GM12878 (cell line): ENCODE measurements at regions not wholly inside any gene's neighbourhood (a gene's known extent, or its start where the extent isn't known, plus 50 kb on each side); places are given as distances from the start of the nearest gene placed in this dataset.

Source experiments
- ATAC-seq: fragments of 200-7000 bp; cut with Tn5 transposase; 3 replicates; pipeline ENCODE4 v1.9.1; 2020; ENCODE audit warnings: mild to moderate bottlenecking, moderate library complexity
- BruUV-seq: library from RNA; stranded (reverse); fragments of 400-500 nt; replicated peaks from 2 replicates; lab custom pipeline; 2021; lab: Mats Ljungman, UMichigan
- CTCF ChIA-PET: fragments of 300-600 bp; sonication (Branson Sonifier 250); formaldehyde crosslinking; extraction: SDS; loops from one replicate; lab custom pipeline; 2021; ENCODE audit warnings: inconsistent platforms; lab: Yijun Ruan, JAX
- POLR2A ChIA-PET: fragments of 350-600 bp; formaldehyde crosslinking; extraction: SDS; loops from one replicate; lab custom pipeline; 2021; ENCODE audit warnings: inconsistent platforms; lab: Charles Lee
- RAD21 ChIA-PET: fragments of 300-600 bp; sonication (Branson Sonifier 250); formaldehyde crosslinking; loops from one replicate; lab custom pipeline; 2023; ENCODE audit warnings: antibody characterized with exemption; ENCODE audit not compliant: unreplicated experiment; lab: Charles Lee
- SMC1A ChIA-PET: fragments of 300-600 bp; sonication (Branson Sonifier 250); formaldehyde crosslinking; loops from one replicate; lab custom pipeline; 2023; ENCODE audit not compliant: unreplicated experiment, uncharacterized antibody; lab: Charles Lee
- DNase-seq: peaks from one replicate; pipeline ENCODE4 v3.0.0-alpha.2; 2011; ENCODE audit warnings: low read depth, low spot score
- FAIRE-seq: peaks from 3 replicates; lab custom pipeline; 2011; peaks lifted over from hg19 to GRCh38; lab: Jason Lieb, UNC
- H2AFZ ChIP-seq: 2 replicates; pipeline ENCODE4 v1.6.0; 2011; ENCODE audit warnings: low read depth, low read length, control low read depth; ENCODE audit not compliant: control insufficient read depth
- H3K27ac ChIP-seq: 2 replicates; pipeline ENCODE4 v1.5.1; 2011; ENCODE audit warnings: control low read depth; ENCODE audit not compliant: control insufficient read depth, insufficient read depth
- H3K27me3 ChIP-seq, 2 experiments: replicated peaks in 1 of 2; 2 replicates each; pipeline versions ENCODE4 v1.6.0 to v1.6.1; 2011; ENCODE audit warnings: low read length in 1 of 2; ENCODE audit not compliant: control insufficient read depth in 2 of 2, insufficient read depth in 2 of 2
- H3K36me3 ChIP-seq, 2 experiments: 2 replicates each; pipeline ENCODE4 v1.5.1; 2011; ENCODE audit warnings: low read length in 1 of 2; ENCODE audit not compliant: control insufficient read depth in 2 of 2, insufficient read depth in 2 of 2
- H3K4me1 ChIP-seq: 2 replicates; pipeline ENCODE4 v1.6.1; 2011; ENCODE audit warnings: mild to moderate bottlenecking, low read length, moderate library complexity, mixed read lengths; ENCODE audit not compliant: control insufficient read depth, insufficient read depth
- H3K4me2 ChIP-seq: 2 replicates; pipeline ENCODE4 v1.6.0; 2011; ENCODE audit warnings: control low read depth; ENCODE audit not compliant: control insufficient read depth, insufficient read depth
- H3K4me3 ChIP-seq: fragments of 200-600 bp; sonication (generic); 2 replicates; pipeline ENCODE4 v1.5.1; 2016
- H3K79me2 ChIP-seq: 2 replicates; pipeline ENCODE4 v1.6.0; 2011; ENCODE audit warnings: low read length; ENCODE audit not compliant: control insufficient read depth, insufficient read depth
- H3K9ac ChIP-seq: 2 replicates; pipeline ENCODE4 v1.8.0; 2011; ENCODE audit warnings: low read length, control low read depth, mixed read lengths; ENCODE audit not compliant: control insufficient read depth, insufficient read depth
- H3K9me3 ChIP-seq: replicated peaks from 3 replicates; pipeline ENCODE4 v1.5.1; 2011; ENCODE audit warnings: mild to moderate bottlenecking, low read length; ENCODE audit not compliant: control insufficient read depth, insufficient read depth
- H4K20me1 ChIP-seq: 2 replicates; pipeline ENCODE4 v1.6.0; 2011; ENCODE audit not compliant: control insufficient read depth, insufficient read depth
- HDGF ChIP-seq: fragments of 450-650 bp; IDR thresholded peaks from 2 replicates; pipeline ENCODE4 v1.6.1; 2016; ENCODE audit warnings: antibody characterized with exemption
- KDM1A ChIP-seq: fragments of 200-600 bp; sonication (generic); IDR thresholded peaks from 2 replicates; pipeline ENCODE4 v1.6.1; 2016; ENCODE audit warnings: borderline replicate concordance
- LARP7 ChIP-seq: fragments of 450-650 bp; IDR thresholded peaks from 2 replicates; pipeline ENCODE4 v1.6.1; 2017; ENCODE audit warnings: mild to moderate bottlenecking
- MTA3 ChIP-seq: IDR thresholded peaks from 2 replicates; pipeline ENCODE4 v1.6.1; 2012; ENCODE audit warnings: low read length, inconsistent platforms, borderline replicate concordance
- MYC ChIP-seq: IDR thresholded peaks from 2 replicates; pipeline ENCODE4 v1.6.1; 2011; ENCODE audit warnings: mild to moderate bottlenecking, low read length, moderate library complexity, inconsistent platforms; ENCODE audit not compliant: insufficient read depth, insufficient replicate concordance, insufficient read length, severe bottlenecking
- NR2C1 ChIP-seq: fragments of 450-650 bp; IDR thresholded peaks from 2 replicates; pipeline ENCODE4 v1.6.1; 2017; ENCODE audit warnings: antibody characterized with exemption, mild to moderate bottlenecking, moderate library complexity
- NRF1 ChIP-seq: conservative IDR thresholded peaks from 2 replicates; pipeline ENCODE4 v1.6.1; 2011; ENCODE audit warnings: mild to moderate bottlenecking, low read depth, low read length, improper control_type of control experiment
- POU2F2 ChIP-seq: IDR thresholded peaks from 3 replicates; pipeline ENCODE4 v1.6.1; 2011; ENCODE audit warnings: low read depth, mild to moderate bottlenecking, low read length, borderline replicate concordance
- RUNX3 ChIP-seq: IDR thresholded peaks from 2 replicates; pipeline ENCODE4 v1.6.1; 2012; ENCODE audit warnings: low read length, inconsistent platforms
- SP1 ChIP-seq: IDR thresholded peaks from one replicate; pipeline ENCODE4 v1.6.1; 2011; ENCODE audit warnings: low read depth, low read length
- SPI1 ChIP-seq: IDR thresholded peaks from 2 replicates; pipeline ENCODE4 v1.6.1; 2011; ENCODE audit warnings: low read depth, mild to moderate bottlenecking, low read length, moderate library complexity, borderline replicate concordance; ENCODE audit not compliant: insufficient read depth
- SRF ChIP-seq, 2 experiments: IDR thresholded peaks; 2 replicates each; pipeline ENCODE4 v1.6.1; 2011; ENCODE audit warnings: low read depth in 2 of 2, low read length in 2 of 2, mild to moderate bottlenecking in 1 of 2, moderate library complexity in 1 of 2
- SUZ12 ChIP-seq: fragments of 200-600 bp; sonication (generic); IDR thresholded peaks from one replicate; pipeline ENCODE4 v1.6.1; 2018; ENCODE audit warnings: antibody characterized with exemption, mild to moderate bottlenecking; ENCODE audit not compliant: unreplicated experiment
- WGBS: methylation state at CpG from one replicate; pipeline ENCODE4 v1.1.6; 2016; ENCODE audit warnings: low lambda C conversion rate; ENCODE audit not compliant: insufficient replicate concordance, insufficient coverage; ENCODE audit errors: missing lambda C conversion rate; 5-methylcytosine and 5-hydroxymethylcytosine counted together
- in situ Hi-C: fragments of 300-500 bp; cut with MboI; formaldehyde crosslinking; loops from 9 replicates; pipeline ENCODE4 v1.14.3; 2018; ENCODE audit warnings: mixed read lengths
- intact Hi-C: fragments of 100-400 bp; cut with micrococcal nuclease; formaldehyde crosslinking; loops from one replicate; pipeline ENCODE4 v1.14.2; 2022; ENCODE audit not compliant: unreplicated experiment
- TF ChIP-seq, protein P1 (sequence below): fragments of 450-650 bp; IDR thresholded peaks from 2 replicates; pipeline ENCODE4 v1.6.1; 2017; ENCODE audit warnings: low read depth, mild to moderate bottlenecking, moderate library complexity
- TF ChIP-seq, protein P2 (sequence below): fragments of 450-650 bp; IDR thresholded peaks from 2 replicates; pipeline ENCODE4 v1.6.1; 2017; ENCODE audit warnings: antibody characterized with exemption, mild to moderate bottlenecking, moderate library complexity

DNA sequence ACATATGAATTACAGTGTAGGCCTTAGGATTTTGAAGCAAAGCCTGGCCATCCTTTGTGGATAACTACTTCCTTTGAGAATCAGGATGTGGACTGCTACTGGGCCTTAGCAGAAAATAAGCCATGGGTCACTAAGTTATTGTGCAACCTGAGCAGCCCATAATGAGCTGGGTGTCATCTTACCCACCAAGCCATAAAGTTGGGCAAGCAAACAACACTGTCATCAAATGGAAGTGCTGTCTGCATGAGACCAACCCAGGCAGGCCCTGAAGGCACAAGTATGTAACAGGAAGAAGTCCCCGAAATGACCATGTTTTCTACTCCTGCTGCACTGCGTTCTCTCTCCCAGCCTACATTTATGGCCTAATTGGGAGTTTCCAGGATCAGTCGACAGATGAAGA lies 205.6 kb upstream of the GGTLC1 start:
- intact Hi-C loops (no loop called here), in situ Hi-C loops (no loop called here)
- 29% methylated on average over 3 of the region's 3 CpGs for WGBS
- H3K27me3 ChIP-seq, result no peaks in the 10 kb centered on the region
- SMC1A ChIA-PET, result interaction anchor here (0.6 kb wide), 1 partner anchor 72 kb away, joined by 3 read pairs; no protein-coding TSS in a partner anchor
- CTCF ChIA-PET, result no interaction called here
- no peak for TF ChIP-seq SP1
- TF ChIP-seq RUNX3, result no peak
- no peak for TF ChIP-seq NRF1
- no peak for TF ChIP-seq NR2C1
- TF ChIP-seq, protein P1, sequence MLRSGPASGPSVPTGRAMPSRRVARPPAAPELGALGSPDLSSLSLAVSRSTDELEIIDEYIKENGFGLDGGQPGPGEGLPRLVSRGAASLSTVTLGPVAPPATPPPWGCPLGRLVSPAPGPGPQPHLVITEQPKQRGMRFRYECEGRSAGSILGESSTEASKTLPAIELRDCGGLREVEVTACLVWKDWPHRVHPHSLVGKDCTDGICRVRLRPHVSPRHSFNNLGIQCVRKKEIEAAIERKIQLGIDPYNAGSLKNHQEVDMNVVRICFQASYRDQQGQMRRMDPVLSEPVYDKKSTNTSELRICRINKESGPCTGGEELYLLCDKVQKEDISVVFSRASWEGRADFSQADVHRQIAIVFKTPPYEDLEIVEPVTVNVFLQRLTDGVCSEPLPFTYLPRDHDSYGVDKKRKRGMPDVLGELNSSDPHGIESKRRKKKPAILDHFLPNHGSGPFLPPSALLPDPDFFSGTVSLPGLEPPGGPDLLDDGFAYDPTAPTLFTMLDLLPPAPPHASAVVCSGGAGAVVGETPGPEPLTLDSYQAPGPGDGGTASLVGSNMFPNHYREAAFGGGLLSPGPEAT, result no peak
- no peak for TF ChIP-seq MTA3
- TF ChIP-seq KDM1A, result no peak
- no peak for TF ChIP-seq SPI1
- no peak for TF ChIP-seq POU2F2
- TF ChIP-seq MYC, result no peak
- no peak for TF ChIP-seq SRF (IDR thresholded peaks at IDR 0.05; ENCODE audit: low read depth in 2 of 2, low read length in 2 of 2)
- no peak for TF ChIP-seq LARP7
- TF ChIP-seq HDGF, result no peak
- no peak for TF ChIP-seq SUZ12
- TF ChIP-seq, protein P2, sequence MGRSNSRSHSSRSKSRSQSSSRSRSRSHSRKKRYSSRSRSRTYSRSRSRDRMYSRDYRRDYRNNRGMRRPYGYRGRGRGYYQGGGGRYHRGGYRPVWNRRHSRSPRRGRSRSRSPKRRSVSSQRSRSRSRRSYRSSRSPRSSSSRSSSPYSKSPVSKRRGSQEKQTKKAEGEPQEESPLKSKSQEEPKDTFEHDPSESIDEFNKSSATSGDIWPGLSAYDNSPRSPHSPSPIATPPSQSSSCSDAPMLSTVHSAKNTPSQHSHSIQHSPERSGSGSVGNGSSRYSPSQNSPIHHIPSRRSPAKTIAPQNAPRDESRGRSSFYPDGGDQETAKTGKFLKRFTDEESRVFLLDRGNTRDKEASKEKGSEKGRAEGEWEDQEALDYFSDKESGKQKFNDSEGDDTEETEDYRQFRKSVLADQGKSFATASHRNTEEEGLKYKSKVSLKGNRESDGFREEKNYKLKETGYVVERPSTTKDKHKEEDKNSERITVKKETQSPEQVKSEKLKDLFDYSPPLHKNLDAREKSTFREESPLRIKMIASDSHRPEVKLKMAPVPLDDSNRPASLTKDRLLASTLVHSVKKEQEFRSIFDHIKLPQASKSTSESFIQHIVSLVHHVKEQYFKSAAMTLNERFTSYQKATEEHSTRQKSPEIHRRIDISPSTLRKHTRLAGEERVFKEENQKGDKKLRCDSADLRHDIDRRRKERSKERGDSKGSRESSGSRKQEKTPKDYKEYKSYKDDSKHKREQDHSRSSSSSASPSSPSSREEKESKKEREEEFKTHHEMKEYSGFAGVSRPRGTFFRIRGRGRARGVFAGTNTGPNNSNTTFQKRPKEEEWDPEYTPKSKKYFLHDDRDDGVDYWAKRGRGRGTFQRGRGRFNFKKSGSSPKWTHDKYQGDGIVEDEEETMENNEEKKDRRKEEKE, result no peak
- H3K79me2 ChIP-seq, result no peaks in the 10 kb centered on the region
- H3K4me2 ChIP-seq, result no peak overlapping the region
- no peak overlapping the region for H3K4me3 ChIP-seq
- H4K20me1 ChIP-seq, result no peaks in the 10 kb centered on the region
- FAIRE-seq (no peak), ATAC-seq (no peak), DNase-seq (no peak)
- BruUV-seq, result no TSS peak
- H3K9me3 ChIP-seq, result no peaks in the 10 kb centered on the region
- RAD21 ChIA-PET, result no interaction called here
- H3K36me3 ChIP-seq, result no peaks in the 10 kb centered on the region
- POLR2A ChIA-PET, result interaction anchor here (0.5 kb wide), 1 partner anchor 1306 kb away, joined by 3 read pairs; no protein-coding TSS in a partner anchor
- H3K9ac ChIP-seq, result no peak overlapping the region
- no peaks in the 10 kb centered on the region for H3K4me1 ChIP-seq
- no peak overlapping the region for H2AFZ ChIP-seq
- no peak overlapping the region for H3K27ac ChIP-seq
